ENCODE measurements at regions not wholly inside any gene's neighbourhood (a gene's known extent, or its start where the extent isn't known, plus 50 kb on each side); places are given as distances from the start of the nearest gene placed in this dataset.
A peak's percentile ranks its signal among the peaks of the same experiment; 100 is the strongest.

GRCh38 chr2:180143633-180144337 lies 136.7 kb upstream of the CWC22 start:
- no peaks in the 10 kb centered on the region for H3K36me3 ChIP-seq
- no peaks in the 10 kb centered on the region for H3K9me3 ChIP-seq (ENCODE audit: low read depth)
- H3K27ac ChIP-seq = no peak overlapping the region
- H3K4me3 ChIP-seq = no peak overlapping the region
- no peak for DNase-seq (ENCODE audit: low read depth in 1 of 2, low spot score in 1 of 2)
- TF ChIP-seq CTCF (IDR thresholded peaks at IDR 0.05; ENCODE audit: low read depth, low read length) = no peak
- H3K4me1 ChIP-seq (ENCODE audit: low read depth) = no peaks in the 10 kb centered on the region
- H3K27me3 ChIP-seq = no peaks in the 10 kb centered on the region

- no peak for DNase-seq (ENCODE audit: low read depth in 1 of 2, low spot score in 1 of 2)
- no peak for TF ChIP-seq CTCF (IDR thresholded peaks at IDR 0.05; ENCODE audit: low read depth, low read length)
- H3K4me3 ChIP-seq = no peak overlapping the region
- H3K4me1 ChIP-seq (ENCODE audit: low read depth) = no peaks in the 10 kb centered on the region
- H3K27ac ChIP-seq = no peak overlapping the region
- H3K27me3 ChIP-seq = no peaks in the 10 kb centered on the region
- no peaks in the 10 kb centered on the region for H3K36me3 ChIP-seq
- no peaks in the 10 kb centered on the region for H3K9me3 ChIP-seq (ENCODE audit: low read depth)
These were observed 134.5 kb upstream of the CWC22 start for GRCh38 chr2:180141600-180141999.

GRCh38 chr2:180133736-180134135 lies 126.6 kb upstream of the CWC22 start:
- Histone ChIP-seq H3K36me3 (no peaks in the 10 kb centered on the region), H3K27ac (no peak overlapping the region), H3K4me1 (ENCODE audit: low read depth) (no peaks in the 10 kb centered on the region), H3K9me3 (ENCODE audit: low read depth) (no peaks in the 10 kb centered on the region), H3K4me3 (no peak overlapping the region), H3K27me3 (no peaks in the 10 kb centered on the region)
- DNase-seq (ENCODE audit: low read depth in 1 of 2, low spot score in 1 of 2) = no peak
- no peak for TF ChIP-seq CTCF (IDR thresholded peaks at IDR 0.05; ENCODE audit: low read depth, low read length)

GRCh38 chr2:180130403-180130802 lies 123.3 kb upstream of the CWC22 start:
- peak in 1 of 2 donors; percentile 11 for DNase-seq (ENCODE audit: low read depth in 1 of 2, low spot score in 1 of 2)
- TF ChIP-seq CTCF (IDR thresholded peaks at IDR 0.05; ENCODE audit: low read depth, low read length) = no peak
- Histone ChIP-seq H3K27me3 (no peaks in the 10 kb centered on the region), H3K9me3 (ENCODE audit: low read depth) (no peaks in the 10 kb centered on the region), H3K4me1 (ENCODE audit: low read depth) (no peaks in the 10 kb centered on the region), H3K4me3 (no peak overlapping the region), H3K27ac (no peak overlapping the region), H3K36me3 (no peaks in the 10 kb centered on the region)

GRCh38 chr2:180128861-180129260 lies 121.8 kb upstream of the CWC22 start:
- no peaks in the 10 kb centered on the region for H3K9me3 ChIP-seq (ENCODE audit: low read depth)
- no peak overlapping the region for H3K4me3 ChIP-seq
- TF ChIP-seq CTCF (IDR thresholded peaks at IDR 0.05; ENCODE audit: low read depth, low read length) = no peak
- no peaks in the 10 kb centered on the region for H3K27me3 ChIP-seq
- no peaks in the 10 kb centered on the region for H3K36me3 ChIP-seq
- H3K27ac ChIP-seq = no peak overlapping the region
- H3K4me1 ChIP-seq (ENCODE audit: low read depth) = no peaks in the 10 kb centered on the region
- no peak for DNase-seq (ENCODE audit: low read depth in 1 of 2, low spot score in 1 of 2)
